ENCODE measurements at regions not wholly inside any gene's neighbourhood (a gene's known extent, or its start where the extent isn't known, plus 50 kb on each side); places are given as distances from the start of the nearest gene placed in this dataset.
"Not testable (repeated sequence)": the region's sequence is repeated elsewhere in the genome, so short reads cannot be mapped to it uniquely, and the experiment has no call there.

DNA sequence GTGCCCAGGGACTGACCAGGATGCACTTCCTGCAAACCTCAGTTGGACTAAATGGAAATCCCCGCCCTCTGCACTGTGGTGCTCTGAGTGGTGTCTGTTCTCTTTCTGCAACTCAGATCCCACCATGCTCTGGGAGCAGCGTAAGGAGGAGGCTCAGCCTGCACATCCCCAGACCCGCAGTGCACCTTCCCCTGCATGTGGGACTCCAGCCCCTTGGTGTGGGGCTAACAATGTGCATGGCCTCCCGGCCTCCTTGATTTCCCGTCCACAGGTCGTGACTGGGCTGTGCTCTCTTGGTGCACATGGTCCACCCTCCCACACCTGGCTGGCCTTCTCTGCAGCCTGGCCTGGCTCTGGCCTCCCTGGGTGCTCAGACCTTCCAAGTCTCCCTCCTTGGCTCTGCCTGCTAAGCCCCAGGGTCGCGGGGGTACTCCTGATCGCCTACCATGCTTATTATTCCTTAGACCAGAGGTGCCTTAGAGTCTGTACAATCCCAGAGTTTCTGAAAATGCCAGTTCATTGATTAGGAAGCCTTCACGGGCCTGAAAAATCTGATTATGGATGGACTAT lies 397.5 kb downstream of the IRX2 start:
- TF ChIP-seq, protein P1, sequence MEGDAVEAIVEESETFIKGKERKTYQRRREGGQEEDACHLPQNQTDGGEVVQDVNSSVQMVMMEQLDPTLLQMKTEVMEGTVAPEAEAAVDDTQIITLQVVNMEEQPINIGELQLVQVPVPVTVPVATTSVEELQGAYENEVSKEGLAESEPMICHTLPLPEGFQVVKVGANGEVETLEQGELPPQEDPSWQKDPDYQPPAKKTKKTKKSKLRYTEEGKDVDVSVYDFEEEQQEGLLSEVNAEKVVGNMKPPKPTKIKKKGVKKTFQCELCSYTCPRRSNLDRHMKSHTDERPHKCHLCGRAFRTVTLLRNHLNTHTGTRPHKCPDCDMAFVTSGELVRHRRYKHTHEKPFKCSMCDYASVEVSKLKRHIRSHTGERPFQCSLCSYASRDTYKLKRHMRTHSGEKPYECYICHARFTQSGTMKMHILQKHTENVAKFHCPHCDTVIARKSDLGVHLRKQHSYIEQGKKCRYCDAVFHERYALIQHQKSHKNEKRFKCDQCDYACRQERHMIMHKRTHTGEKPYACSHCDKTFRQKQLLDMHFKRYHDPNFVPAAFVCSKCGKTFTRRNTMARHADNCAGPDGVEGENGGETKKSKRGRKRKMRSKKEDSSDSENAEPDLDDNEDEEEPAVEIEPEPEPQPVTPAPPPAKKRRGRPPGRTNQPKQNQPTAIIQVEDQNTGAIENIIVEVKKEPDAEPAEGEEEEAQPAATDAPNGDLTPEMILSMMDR (IDR thresholded peaks at IDR 0.05; ENCODE audit: low read depth, low read length, missing control alignments): no peak

DNA sequence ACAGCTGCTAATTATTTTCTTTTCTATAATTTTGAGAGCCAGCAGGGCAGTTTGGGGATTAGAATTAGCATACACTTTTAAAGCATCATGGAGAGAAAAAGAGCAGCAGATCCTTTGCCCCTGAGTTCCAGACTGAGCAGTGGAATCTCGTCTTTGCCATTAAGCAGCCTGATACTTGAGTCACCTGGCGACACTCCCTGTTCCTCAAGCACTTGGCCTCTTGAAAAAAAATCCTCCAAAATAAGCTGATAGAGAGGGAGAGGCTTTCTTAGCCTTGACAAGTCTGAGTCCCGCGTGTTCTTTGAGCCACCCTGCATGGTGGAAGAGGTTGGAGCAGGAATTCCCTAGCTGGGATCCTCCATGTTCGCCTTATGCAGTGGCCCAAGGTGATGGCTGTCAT lies 398.3 kb downstream of the IRX2 start:
- no peak overlapping the region for H3K4me3 ChIP-seq (replicated peaks; ENCODE audit: low read depth, low read length)
- DNase-seq (ENCODE audit: extremely low read depth, low read depth): no peak
- TF ChIP-seq, protein P1 (IDR thresholded peaks at IDR 0.05; ENCODE audit: low read depth, low read length, missing control alignments): no peak

More for the DNA sequence above, 397.5 kb downstream of the IRX2 start:
- H3K4me3 ChIP-seq (replicated peaks; ENCODE audit: low read depth, low read length): no peak overlapping the region
- no peak for DNase-seq (ENCODE audit: extremely low read depth, low read depth)

DNA sequence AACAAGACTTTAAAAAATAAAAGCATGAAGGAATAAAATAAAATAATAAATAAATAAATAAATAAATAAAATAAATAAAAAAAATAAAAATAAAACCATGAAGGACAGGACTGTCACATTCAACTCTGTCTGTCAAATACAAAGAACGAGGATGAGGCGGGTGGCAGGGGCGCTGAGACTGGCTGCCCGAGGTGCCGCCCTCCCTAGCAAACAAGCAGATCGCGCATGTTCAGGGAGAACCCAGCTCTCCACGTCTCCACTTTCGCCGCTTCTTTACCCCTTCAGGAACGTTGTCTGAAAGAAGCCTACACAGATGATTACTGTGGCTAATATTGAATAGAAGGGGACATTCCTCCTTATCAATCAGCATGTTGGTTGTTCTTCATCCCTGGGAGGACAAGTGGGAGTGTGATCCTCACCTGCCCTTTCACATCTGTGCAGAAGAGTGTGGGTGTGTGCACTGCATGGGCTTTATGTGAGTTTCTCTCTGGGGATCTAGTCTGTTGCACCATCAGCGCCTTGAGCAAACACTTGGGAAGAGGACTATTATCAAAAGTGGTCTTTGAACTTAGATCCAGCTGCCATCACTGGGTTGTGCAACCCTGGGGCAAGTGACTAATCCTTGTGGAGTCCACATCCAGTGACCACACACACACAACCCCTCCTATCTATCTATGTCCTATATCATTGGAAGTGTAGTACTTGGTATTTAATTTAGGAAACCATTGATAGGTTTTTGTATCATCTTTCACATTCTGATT lies 399.2 kb downstream of the IRX2 start:
- H3K4me3 ChIP-seq (replicated peaks; ENCODE audit: low read depth, low read length): no peak overlapping the region

DNA sequence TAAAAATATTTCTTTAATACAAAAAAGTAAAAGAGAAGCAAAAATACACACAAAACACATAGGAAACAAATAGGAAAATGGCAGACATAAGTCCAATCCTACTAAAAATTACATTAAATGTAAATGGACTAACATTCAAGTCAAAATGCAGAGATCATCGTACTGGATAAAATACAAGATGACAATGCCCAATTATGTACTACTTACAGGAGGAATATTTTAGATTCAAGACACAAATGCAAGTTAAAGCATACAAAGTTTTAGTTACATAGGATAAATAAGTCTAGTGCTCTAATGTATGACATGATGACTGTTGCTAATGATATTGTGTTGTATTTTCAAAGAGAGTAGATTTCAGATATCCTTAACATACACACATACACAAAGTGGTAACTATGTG lies 401.7 kb downstream of the IRX2 start:
- not testable (repeated sequence) for DNase-seq (ENCODE audit: extremely low read depth, low read depth); H3K4me3 ChIP-seq (replicated peaks; ENCODE audit: low read depth, low read length)

More for the DNA sequence above, 399.2 kb downstream of the IRX2 start:
- TF ChIP-seq, protein P1 (IDR thresholded peaks at IDR 0.05; ENCODE audit: low read depth, low read length, missing control alignments): no peak
- no peak for DNase-seq (ENCODE audit: extremely low read depth, low read depth)

DNA sequence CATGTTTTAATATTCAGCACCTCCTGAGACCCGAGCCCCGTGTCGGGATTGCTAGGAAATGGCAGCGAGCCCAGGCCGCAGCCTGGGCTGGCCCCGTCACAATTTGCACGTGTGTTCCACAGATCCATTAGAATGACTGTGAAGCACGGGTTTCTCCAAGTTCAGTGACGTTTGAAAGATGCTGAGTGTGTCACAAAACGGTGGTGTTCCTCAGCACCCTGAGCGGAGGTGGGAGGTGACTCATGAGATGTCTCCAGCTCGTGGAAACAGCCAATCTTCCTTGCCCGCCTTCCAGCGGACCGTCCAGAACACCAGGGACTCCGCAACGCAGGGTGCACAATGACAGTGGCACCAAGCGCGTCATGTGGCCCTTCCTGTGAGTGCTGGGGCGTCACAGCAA lies 412.8 kb downstream of the IRX2 start:
- H3K4me3 ChIP-seq (replicated peaks; ENCODE audit: low read depth, low read length): no peak overlapping the region
- no peak for DNase-seq (ENCODE audit: extremely low read depth, low read depth)
- TF ChIP-seq, protein P1 (IDR thresholded peaks at IDR 0.05; ENCODE audit: low read depth, low read length, missing control alignments): no peak

DNA sequence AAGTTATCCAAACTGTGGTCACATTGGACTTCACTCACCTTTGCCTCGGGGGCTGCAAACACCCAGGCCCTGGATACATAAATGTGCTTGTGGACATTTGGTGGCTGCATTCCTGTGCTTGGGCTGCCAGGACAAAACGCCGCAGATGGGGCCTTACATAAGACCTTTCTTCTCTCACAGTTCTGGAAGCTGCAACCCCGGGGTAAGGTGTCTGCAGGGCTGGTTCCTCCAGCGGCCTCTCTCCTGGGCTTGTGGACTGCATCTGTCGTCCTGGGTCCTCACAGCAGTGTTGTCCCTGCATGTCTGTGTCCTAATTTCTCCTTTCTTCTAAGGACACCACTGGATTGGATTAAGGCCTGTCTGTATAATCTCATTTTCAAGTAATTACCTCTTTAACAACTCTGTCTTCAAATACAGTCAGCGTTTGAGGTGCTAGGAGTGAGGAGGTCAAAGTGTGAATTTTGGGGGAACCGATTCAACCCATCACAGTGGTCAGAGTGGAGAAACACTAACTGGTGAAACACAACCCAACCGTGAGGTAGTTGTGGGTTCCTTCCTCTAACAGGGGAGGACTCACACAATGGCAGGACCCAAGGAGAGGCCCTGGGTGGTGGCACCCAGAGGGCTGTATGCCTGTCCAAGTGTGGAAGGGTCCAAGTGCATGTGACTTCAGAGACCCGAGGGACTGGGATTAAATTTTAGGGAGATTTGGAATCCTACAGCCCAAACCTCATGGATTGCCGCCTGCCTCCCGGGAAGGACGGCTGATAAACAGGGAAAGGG lies 415.6 kb downstream of the IRX2 start:
- no peak overlapping the region for H3K4me3 ChIP-seq (replicated peaks; ENCODE audit: low read depth, low read length)
- TF ChIP-seq, protein P1 (IDR thresholded peaks at IDR 0.05; ENCODE audit: low read depth, low read length, missing control alignments): no peak
- DNase-seq (ENCODE audit: extremely low read depth, low read depth): no peak

DNA sequence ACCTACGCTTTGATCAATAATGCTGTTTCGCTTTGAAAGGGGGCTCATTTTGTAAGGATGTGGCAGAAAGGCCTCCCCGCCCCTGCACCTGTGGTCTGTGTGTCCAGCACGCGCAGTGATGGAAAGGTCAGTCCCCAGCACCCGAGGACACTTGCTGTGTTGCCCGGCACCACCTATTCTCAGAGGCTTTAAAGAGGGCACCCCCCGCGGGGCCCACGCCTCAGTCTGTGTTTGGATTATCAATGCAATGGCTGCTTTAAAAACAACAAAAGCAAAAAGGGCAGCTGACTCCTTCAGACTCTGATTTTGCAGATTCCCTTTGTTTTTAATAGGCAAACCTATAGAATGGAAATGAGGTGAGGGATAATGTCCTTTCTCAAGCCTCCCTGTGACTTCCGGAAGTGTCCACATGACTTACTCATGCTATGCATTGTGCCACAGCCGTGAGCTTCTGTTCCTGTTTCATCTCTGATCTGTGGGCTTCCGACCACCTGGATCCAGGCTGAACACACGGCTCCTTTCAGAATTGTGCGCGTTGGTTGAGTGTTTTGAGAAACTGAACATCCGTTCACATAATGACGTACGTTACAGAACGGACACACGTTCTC lies 416.2 kb downstream of the IRX2 start:
- H3K4me3 ChIP-seq (replicated peaks; ENCODE audit: low read depth, low read length): no peak overlapping the region
- no peak for DNase-seq (ENCODE audit: extremely low read depth, low read depth)
- TF ChIP-seq, protein P1 (IDR thresholded peaks at IDR 0.05; ENCODE audit: low read depth, low read length, missing control alignments): no peak
